Hepatocyte (in vitro differentiated cells): ENCODE measurements at regions not wholly inside any gene's neighbourhood (a gene's known extent, or its start where the extent isn't known, plus 50 kb on each side); places are given as distances from the start of the nearest gene placed in this dataset.

ENCODE experiments used
- EZH2 ChIP-seq: fragments of 200-600 bp; sonication (generic); IDR thresholded peaks from 2 replicates; pipeline ENCODE4 v1.6.1; 2016; ENCODE audit warnings: antibody characterized with exemption, mild to moderate bottlenecking, borderline replicate concordance
- TF ChIP-seq, protein P1 (sequence below): fragments of 200-600 bp; sonication (generic); IDR thresholded peaks from 2 replicates; pipeline ENCODE4 v1.5.1; 2016; ENCODE audit warnings: antibody characterized with exemption, mild to moderate bottlenecking; ENCODE audit not compliant: poor library complexity

DNA sequence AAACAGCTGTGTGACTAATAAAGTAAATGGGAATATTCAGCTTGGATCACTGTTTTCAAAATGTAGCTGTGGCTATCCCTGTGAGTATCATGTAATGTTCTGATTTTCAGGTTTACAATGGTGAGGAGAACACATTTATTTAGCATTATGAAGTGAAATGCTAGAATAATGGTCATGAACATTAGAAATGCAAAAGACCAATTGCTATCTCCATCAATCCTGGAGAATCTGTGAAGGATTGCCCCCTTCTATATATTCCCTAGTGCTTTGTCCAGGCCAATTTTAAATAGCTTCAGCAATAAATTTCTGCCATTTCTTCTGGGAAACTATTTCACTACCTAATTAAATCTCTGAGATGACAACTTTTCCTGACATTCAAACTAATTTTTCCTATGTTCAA lies 1399.1 kb downstream of the PCDH19 start:
- TF ChIP-seq, protein P1, sequence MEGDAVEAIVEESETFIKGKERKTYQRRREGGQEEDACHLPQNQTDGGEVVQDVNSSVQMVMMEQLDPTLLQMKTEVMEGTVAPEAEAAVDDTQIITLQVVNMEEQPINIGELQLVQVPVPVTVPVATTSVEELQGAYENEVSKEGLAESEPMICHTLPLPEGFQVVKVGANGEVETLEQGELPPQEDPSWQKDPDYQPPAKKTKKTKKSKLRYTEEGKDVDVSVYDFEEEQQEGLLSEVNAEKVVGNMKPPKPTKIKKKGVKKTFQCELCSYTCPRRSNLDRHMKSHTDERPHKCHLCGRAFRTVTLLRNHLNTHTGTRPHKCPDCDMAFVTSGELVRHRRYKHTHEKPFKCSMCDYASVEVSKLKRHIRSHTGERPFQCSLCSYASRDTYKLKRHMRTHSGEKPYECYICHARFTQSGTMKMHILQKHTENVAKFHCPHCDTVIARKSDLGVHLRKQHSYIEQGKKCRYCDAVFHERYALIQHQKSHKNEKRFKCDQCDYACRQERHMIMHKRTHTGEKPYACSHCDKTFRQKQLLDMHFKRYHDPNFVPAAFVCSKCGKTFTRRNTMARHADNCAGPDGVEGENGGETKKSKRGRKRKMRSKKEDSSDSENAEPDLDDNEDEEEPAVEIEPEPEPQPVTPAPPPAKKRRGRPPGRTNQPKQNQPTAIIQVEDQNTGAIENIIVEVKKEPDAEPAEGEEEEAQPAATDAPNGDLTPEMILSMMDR, result no peak
- TF ChIP-seq EZH2, result no peak
